ENCODE measurements at regions not wholly inside any gene's neighbourhood (a gene's known extent, or its start where the extent isn't known, plus 50 kb on each side); places are given as distances from the start of the nearest gene placed in this dataset.

GRCh38 chrX:124814106-124814505, 467.7 kb downstream of the SH2D1A start:
- no peak for DNase-seq
- no peaks in the 10 kb centered on the region for H3K27me3 ChIP-seq (ENCODE audit: control insufficient read depth, insufficient read depth, low read length)
- H3K4me1 ChIP-seq (ENCODE audit: control insufficient read depth, insufficient read depth, low read length), result no peaks in the 10 kb centered on the region
- whole genome bisulfite sequencing (ENCODE audit: insufficient coverage), result no CpG with 5 or more reads among the region's 1 CpG
- H3K36me3 ChIP-seq (ENCODE audit: control insufficient read depth, insufficient read depth, low read length), result no peaks in the 10 kb centered on the region
- H3K9me3 ChIP-seq (replicated peaks; ENCODE audit: control insufficient read depth, low read depth, low read length), result no peaks in the 10 kb centered on the region
- H3K27ac ChIP-seq (ENCODE audit: low read length), result no peak overlapping the region
- no peak overlapping the region for H3K4me3 ChIP-seq (ENCODE audit: low read length)

- H3K36me3 ChIP-seq (ENCODE audit: control insufficient read depth, insufficient read depth, low read length), result no peaks in the 10 kb centered on the region
- H3K27me3 ChIP-seq (ENCODE audit: control insufficient read depth, insufficient read depth, low read length), result no peaks in the 10 kb centered on the region
- H3K27ac ChIP-seq (ENCODE audit: low read length), result no peak overlapping the region
- no peak overlapping the region for H3K4me3 ChIP-seq (ENCODE audit: low read length)
- no peak for DNase-seq
- WGBS (ENCODE audit: insufficient coverage), result no CpG with 5 or more reads among the region's 5 CpGs
- H3K4me1 ChIP-seq (ENCODE audit: control insufficient read depth, insufficient read depth, low read length), result no peaks in the 10 kb centered on the region
- no peaks in the 10 kb centered on the region for H3K9me3 ChIP-seq (replicated peaks; ENCODE audit: control insufficient read depth, low read depth, low read length)
Measured at GRCh38 chrX:124818033-124818432, 471.7 kb downstream of the SH2D1A start.

GRCh38 chrX:124818764-124819163, 472.4 kb downstream of the SH2D1A start:
- Histone ChIP-seq H3K9me3 (replicated peaks; ENCODE audit: control insufficient read depth, low read depth, low read length) (no peaks in the 10 kb centered on the region), H3K27ac (ENCODE audit: low read length) (no peak overlapping the region), H3K4me1 (ENCODE audit: control insufficient read depth, insufficient read depth, low read length) (no peaks in the 10 kb centered on the region), H3K27me3 (ENCODE audit: control insufficient read depth, insufficient read depth, low read length) (no peaks in the 10 kb centered on the region), H3K4me3 (ENCODE audit: low read length) (no peak overlapping the region), H3K36me3 (ENCODE audit: control insufficient read depth, insufficient read depth, low read length) (no peaks in the 10 kb centered on the region)
- no peak for DNase-seq
- WGBS (ENCODE audit: insufficient coverage), result no CpG with 5 or more reads among the region's 1 CpG

DNA sequence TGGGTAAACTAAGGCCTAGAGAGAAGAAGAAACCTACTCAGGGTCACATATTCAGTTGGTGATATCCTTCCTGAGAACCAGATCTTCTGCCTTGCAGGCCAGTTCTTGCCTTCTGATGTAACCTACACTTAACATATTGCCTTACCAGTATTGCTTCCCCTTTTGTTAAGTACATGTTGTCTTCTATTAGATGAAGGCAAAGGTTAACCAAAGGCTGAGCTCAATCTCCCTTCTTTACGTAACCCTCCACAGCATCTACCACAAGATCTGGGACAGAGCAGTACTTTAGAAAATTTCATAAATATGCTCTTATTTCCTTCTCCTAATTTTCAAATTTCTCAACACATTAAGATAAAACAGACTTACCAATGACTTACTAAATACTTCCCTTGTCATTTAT, 474.4 kb downstream of the SH2D1A start:
- WGBS (ENCODE audit: insufficient coverage), result 75% methylated on average over 1 of the region's 1 CpG
- no peaks in the 10 kb centered on the region for H3K4me1 ChIP-seq (ENCODE audit: control insufficient read depth, insufficient read depth, low read length)
- no peak for DNase-seq

GRCh38 chrX:124827258-124827845, 481.0 kb downstream of the SH2D1A start:
- no peaks in the 10 kb centered on the region for H3K9me3 ChIP-seq (replicated peaks; ENCODE audit: control insufficient read depth, low read depth, low read length)
- 50% methylated on average over 2 of the region's 6 CpGs for WGBS (ENCODE audit: insufficient coverage)
- no peak overlapping the region for H3K27ac ChIP-seq (ENCODE audit: low read length)
- no peak for DNase-seq
- H3K4me3 ChIP-seq (ENCODE audit: low read length), result no peak overlapping the region
- H3K4me1 ChIP-seq (ENCODE audit: control insufficient read depth, insufficient read depth, low read length), result no peaks in the 10 kb centered on the region
- H3K27me3 ChIP-seq (ENCODE audit: control insufficient read depth, insufficient read depth, low read length), result no peaks in the 10 kb centered on the region
- H3K36me3 ChIP-seq (ENCODE audit: control insufficient read depth, insufficient read depth, low read length), result no peaks in the 10 kb centered on the region

More for the DNA sequence above, 474.4 kb downstream of the SH2D1A start:
- Histone ChIP-seq H3K4me3 (ENCODE audit: low read length) (no peak overlapping the region), H3K27ac (ENCODE audit: low read length) (no peak overlapping the region), H3K27me3 (ENCODE audit: control insufficient read depth, insufficient read depth, low read length) (no peaks in the 10 kb centered on the region), H3K36me3 (ENCODE audit: control insufficient read depth, insufficient read depth, low read length) (no peaks in the 10 kb centered on the region), H3K9me3 (replicated peaks; ENCODE audit: control insufficient read depth, low read depth, low read length) (no peaks in the 10 kb centered on the region)

DNA sequence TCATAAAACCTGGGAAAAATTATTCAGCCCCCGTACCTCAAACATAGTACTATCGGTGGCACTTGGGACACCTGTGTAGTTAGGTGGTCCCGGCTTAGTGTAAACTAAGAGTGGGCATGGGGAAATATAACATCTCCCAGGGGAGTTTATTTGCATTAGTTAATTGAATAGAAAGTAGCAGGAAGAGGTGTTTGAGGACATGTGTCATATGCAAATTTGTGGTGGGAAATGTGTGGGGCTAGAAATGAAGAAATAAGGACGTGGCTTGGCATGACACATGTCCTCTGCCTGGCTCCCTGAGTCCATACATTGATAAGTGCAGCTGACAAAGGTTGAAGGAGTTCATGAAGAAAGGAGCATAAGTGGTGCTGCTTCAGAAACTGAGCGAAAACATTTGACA, 483.6 kb downstream of the SH2D1A start:
- Histone ChIP-seq H3K36me3 (ENCODE audit: control insufficient read depth, insufficient read depth, low read length) (no peaks in the 10 kb centered on the region), H3K9me3 (replicated peaks; ENCODE audit: control insufficient read depth, low read depth, low read length) (no peaks in the 10 kb centered on the region), H3K4me1 (ENCODE audit: control insufficient read depth, insufficient read depth, low read length) (no peaks in the 10 kb centered on the region), H3K27me3 (ENCODE audit: control insufficient read depth, insufficient read depth, low read length) (no peaks in the 10 kb centered on the region), H3K4me3 (ENCODE audit: low read length) (no peak overlapping the region), H3K27ac (ENCODE audit: low read length) (no peak overlapping the region)
- WGBS (ENCODE audit: insufficient coverage), result 75% methylated on average over 4 of the region's 5 CpGs
- DNase-seq, result no peak

DNA sequence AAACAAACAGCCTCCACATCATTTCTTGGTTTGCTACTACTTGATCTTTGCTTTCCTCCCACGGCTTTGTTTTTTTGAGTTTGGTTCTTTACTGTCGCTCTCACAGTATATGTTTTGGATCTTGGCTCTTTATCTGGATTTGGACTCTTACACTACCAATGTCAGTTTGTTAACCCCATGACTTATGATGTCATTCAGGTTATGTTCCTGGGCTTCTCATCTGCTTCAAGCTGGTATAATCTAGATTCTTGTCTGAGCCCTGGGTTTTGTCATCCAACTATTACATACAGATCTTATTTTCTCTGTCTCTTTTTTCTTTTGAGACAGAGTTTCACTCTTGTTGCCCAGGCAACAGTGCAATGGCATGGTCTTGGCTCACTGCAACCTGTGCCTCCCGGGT, 482.9 kb upstream of the TEX13C start:
- no CpG with 5 or more reads among the region's 3 CpGs for WGBS (ENCODE audit: insufficient coverage)
- no peak overlapping the region for H3K27ac ChIP-seq (ENCODE audit: low read length)
- H3K4me1 ChIP-seq (ENCODE audit: control insufficient read depth, insufficient read depth, low read length), result no peaks in the 10 kb centered on the region
- no peaks in the 10 kb centered on the region for H3K27me3 ChIP-seq (ENCODE audit: control insufficient read depth, insufficient read depth, low read length)
- no peaks in the 10 kb centered on the region for H3K36me3 ChIP-seq (ENCODE audit: control insufficient read depth, insufficient read depth, low read length)
- H3K4me3 ChIP-seq (ENCODE audit: low read length), result no peak overlapping the region
- no peak for DNase-seq
- no peaks in the 10 kb centered on the region for H3K9me3 ChIP-seq (replicated peaks; ENCODE audit: control insufficient read depth, low read depth, low read length)

GRCh38 chrX:124842205-124842604, 477.5 kb upstream of the TEX13C start:
- DNase-seq, result no peak
- Histone ChIP-seq H3K27ac (ENCODE audit: low read length) (no peak overlapping the region), H3K9me3 (replicated peaks; ENCODE audit: control insufficient read depth, low read depth, low read length) (no peaks in the 10 kb centered on the region), H3K36me3 (ENCODE audit: control insufficient read depth, insufficient read depth, low read length) (no peaks in the 10 kb centered on the region), H3K4me3 (ENCODE audit: low read length) (no peak overlapping the region), H3K4me1 (ENCODE audit: control insufficient read depth, insufficient read depth, low read length) (no peaks in the 10 kb centered on the region), H3K27me3 (ENCODE audit: control insufficient read depth, insufficient read depth, low read length) (no peaks in the 10 kb centered on the region)
- no CpG with 5 or more reads among the region's 2 CpGs for WGBS (ENCODE audit: insufficient coverage)

- peak; percentile 49 for DNase-seq
- Histone ChIP-seq H3K9me3 (replicated peaks; ENCODE audit: control insufficient read depth, low read depth, low read length) (no peaks in the 10 kb centered on the region), H3K27me3 (ENCODE audit: control insufficient read depth, insufficient read depth, low read length) (no peaks in the 10 kb centered on the region), H3K27ac (ENCODE audit: low read length) (no peak overlapping the region), H3K36me3 (ENCODE audit: control insufficient read depth, insufficient read depth, low read length) (no peaks in the 10 kb centered on the region), H3K4me3 (ENCODE audit: low read length) (no peak overlapping the region), H3K4me1 (ENCODE audit: control insufficient read depth, insufficient read depth, low read length) (no peaks in the 10 kb centered on the region)
- no CpG with 5 or more reads among the region's 5 CpGs for WGBS (ENCODE audit: insufficient coverage)
Measured at GRCh38 chrX:124860736-124861135, 458.9 kb upstream of the TEX13C start.

DNA sequence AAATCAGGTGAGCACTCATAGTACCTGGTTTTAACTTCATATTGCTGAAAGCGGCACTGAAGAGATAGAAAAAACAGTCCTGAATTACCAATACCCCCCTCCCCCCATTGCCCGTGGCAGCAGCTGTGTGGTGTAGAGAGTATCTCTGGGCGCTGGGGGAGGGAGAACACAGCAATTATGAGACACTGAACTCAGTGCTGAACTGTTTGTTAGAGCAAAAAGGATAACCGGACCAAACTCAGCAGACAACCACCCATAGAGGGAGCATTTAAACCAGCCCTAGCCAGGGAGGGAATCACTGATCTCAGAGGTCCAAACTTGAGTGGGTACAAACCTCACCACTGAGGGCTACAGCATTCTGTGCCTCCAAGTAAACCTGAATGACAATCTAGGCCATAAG, 457.4 kb upstream of the TEX13C start:
- DNase-seq, result no peak
- Histone ChIP-seq H3K9me3 (replicated peaks; ENCODE audit: control insufficient read depth, low read depth, low read length) (no peaks in the 10 kb centered on the region), H3K4me1 (ENCODE audit: control insufficient read depth, insufficient read depth, low read length) (no peaks in the 10 kb centered on the region), H3K27ac (ENCODE audit: low read length) (no peak overlapping the region), H3K36me3 (ENCODE audit: control insufficient read depth, insufficient read depth, low read length) (no peaks in the 10 kb centered on the region), H3K4me3 (ENCODE audit: low read length) (no peak overlapping the region), H3K27me3 (ENCODE audit: control insufficient read depth, insufficient read depth, low read length) (no peaks in the 10 kb centered on the region)
- no CpG with 5 or more reads among the region's 4 CpGs for whole genome bisulfite sequencing (ENCODE audit: insufficient coverage)

- no peak for DNase-seq
Measured at GRCh38 chrX:124863303-124863702, 456.4 kb upstream of the TEX13C start.

More at GRCh38 chrX:124863303-124863702, 456.4 kb upstream of the TEX13C start:
- no peaks in the 10 kb centered on the region for H3K27me3 ChIP-seq (ENCODE audit: control insufficient read depth, insufficient read depth, low read length)
- no peaks in the 10 kb centered on the region for H3K9me3 ChIP-seq (replicated peaks; ENCODE audit: control insufficient read depth, low read depth, low read length)
- no peak overlapping the region for H3K27ac ChIP-seq (ENCODE audit: low read length)
- H3K4me1 ChIP-seq (ENCODE audit: control insufficient read depth, insufficient read depth, low read length), result no peaks in the 10 kb centered on the region
- H3K4me3 ChIP-seq (ENCODE audit: low read length), result no peak overlapping the region
- WGBS (ENCODE audit: insufficient coverage), result 63% methylated on average over 1 of the region's 5 CpGs
- H3K36me3 ChIP-seq (ENCODE audit: control insufficient read depth, insufficient read depth, low read length), result no peaks in the 10 kb centered on the region
